ENCODE measurements at regions not wholly inside any gene's neighbourhood (a gene's known extent, or its start where the extent isn't known, plus 50 kb on each side); places are given as distances from the start of the nearest gene placed in this dataset.

- intact Hi-C loops (cut with DNase I; ENCODE audit: low total_unique reads): no loop called here
- H3K4me3 ChIP-seq (ENCODE audit: low read depth, poor library complexity, severe bottlenecking): no peak overlapping the region
- TF ChIP-seq POLR2A (IDR thresholded peaks at IDR 0.05): no peak
- TF ChIP-seq CTCF (IDR thresholded peaks at IDR 0.05): no peak
- DNase-seq (ENCODE audit: low spot score in 2 of 2): no peak
- WGBS, 2 donors: 85 to 87% methylated on average over 3 of the region's 3 CpGs
These were observed 107.0 kb upstream of the CTSO start for GRCh38 chr4:156060661-156061060.

GRCh38 chr4:156053174-156053573, 99.5 kb upstream of the CTSO start:
- WGBS, 2 donors: 40 to 50% methylated on average over 3 of the region's 3 CpGs
- intact Hi-C loops (cut with DNase I; ENCODE audit: low total_unique reads): no loop called here
- TF ChIP-seq POLR2A (IDR thresholded peaks at IDR 0.05) (no peak), CTCF (IDR thresholded peaks at IDR 0.05) (no peak)
- H3K4me3 ChIP-seq (ENCODE audit: low read depth, poor library complexity, severe bottlenecking): no peak overlapping the region
- DNase-seq (ENCODE audit: low spot score in 2 of 2): no peak

GRCh38 chr4:156052116-156052515, 98.5 kb upstream of the CTSO start:
- intact Hi-C loops (cut with DNase I; ENCODE audit: low total_unique reads): no loop called here
- H3K4me3 ChIP-seq (ENCODE audit: low read depth, poor library complexity, severe bottlenecking): no peak overlapping the region
- no peak for DNase-seq (ENCODE audit: low spot score in 2 of 2)
- 59 to 65% methylated on average over 2 of the region's 2 CpGs for WGBS, 2 donors
- no peak for TF ChIP-seq CTCF (IDR thresholded peaks at IDR 0.05)
- no peak for TF ChIP-seq POLR2A (IDR thresholded peaks at IDR 0.05)

- DNase-seq (ENCODE audit: low spot score in 2 of 2): no peak
- intact Hi-C loops (cut with DNase I; ENCODE audit: low total_unique reads): no loop called here
- H3K4me3 ChIP-seq (ENCODE audit: low read depth, poor library complexity, severe bottlenecking): no peak overlapping the region
- WGBS, 2 donors: 89 to 91% methylated on average over 4 of the region's 4 CpGs
- TF ChIP-seq POLR2A (IDR thresholded peaks at IDR 0.05) (no peak), CTCF (IDR thresholded peaks at IDR 0.05) (no peak)
These were observed 85.1 kb upstream of the CTSO start for GRCh38 chr4:156038772-156039171.

GRCh38 chr4:156036496-156036895, 82.8 kb upstream of the CTSO start:
- no peak for DNase-seq (ENCODE audit: low spot score in 2 of 2)
- intact Hi-C loops (cut with DNase I; ENCODE audit: low total_unique reads): no loop called here
- TF ChIP-seq CTCF (IDR thresholded peaks at IDR 0.05) (no peak), POLR2A (IDR thresholded peaks at IDR 0.05) (no peak)
- H3K4me3 ChIP-seq (ENCODE audit: low read depth, poor library complexity, severe bottlenecking): no peak overlapping the region
- WGBS, 2 donors: 81 to 83% methylated on average over 1 of the region's 1 CpG

- no peak overlapping the region for H3K4me3 ChIP-seq (ENCODE audit: low read depth, poor library complexity, severe bottlenecking)
- DNase-seq (ENCODE audit: low spot score in 2 of 2): no peak
- TF ChIP-seq POLR2A (IDR thresholded peaks at IDR 0.05) (no peak), CTCF (IDR thresholded peaks at IDR 0.05) (no peak)
- 87 to 97% methylated on average over 1 of the region's 1 CpG for WGBS, 2 donors
- intact Hi-C loops (cut with DNase I; ENCODE audit: low total_unique reads): no loop called here
These were observed 76.0 kb upstream of the CTSO start for GRCh38 chr4:156029691-156030090.

Measured in lower leg skin (tissue), 4 donors.